Inferior parietal cortex (tissue), 1 donor: ENCODE measurements at regions not wholly inside any gene's neighbourhood (a gene's known extent, or its start where the extent isn't known, plus 50 kb on each side); places are given as distances from the start of the nearest gene placed in this dataset.
"Not testable (repeated sequence)": the region's sequence is repeated elsewhere in the genome, so short reads cannot be mapped to it uniquely, and the experiment has no call there.

Source experiments
- DNase-seq: peaks from one replicate; pipeline ENCODE4 v3.0.0-alpha.2; 2016; ENCODE audit errors: extremely low spot score

GRCh38 chr4:74544655-74545361 is 99.9 kb downstream of the AREG start:
- DNase-seq, result no peak

GRCh38 chr4:74545448-74545847 is 100.5 kb downstream of the AREG start:
- no peak for DNase-seq

DNA sequence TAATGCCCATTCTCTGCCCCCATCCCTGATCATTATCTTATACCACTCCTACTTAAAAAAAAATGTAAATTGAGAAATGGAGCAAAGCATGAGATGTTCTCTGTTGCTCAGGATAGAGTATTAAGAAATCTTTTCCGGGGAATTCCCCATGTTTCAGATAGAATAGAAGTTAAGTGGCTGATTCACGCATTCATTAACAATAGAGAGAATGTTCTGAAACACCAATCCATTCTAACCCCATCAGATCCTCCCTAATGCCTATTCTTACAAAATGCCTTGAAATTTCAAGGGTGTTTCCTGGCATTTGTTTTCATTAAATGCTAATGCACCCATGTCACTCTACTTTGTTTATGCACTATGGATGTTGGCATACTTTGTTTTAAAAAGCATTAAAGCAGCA is 101.1 kb downstream of the AREG start:
- no peak for DNase-seq

DNA sequence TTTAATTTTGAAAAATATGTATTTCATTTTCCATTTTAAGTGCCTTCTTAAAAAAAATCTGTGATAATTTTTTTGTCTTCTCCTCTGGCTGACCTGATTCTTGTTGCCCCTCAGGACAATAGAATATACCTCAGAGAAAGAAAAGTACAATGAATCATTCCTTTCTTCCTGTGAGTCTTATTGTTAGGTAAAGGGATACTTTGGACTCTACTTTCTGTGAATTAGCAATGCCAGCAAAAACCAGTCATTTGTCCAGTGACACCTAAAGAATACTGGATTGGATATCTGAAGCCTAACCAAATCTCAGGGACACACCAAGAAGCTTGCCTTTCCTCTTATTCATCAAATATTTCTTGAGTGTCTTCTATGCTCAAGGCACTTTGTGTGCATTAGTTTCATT is 102.1 kb downstream of the AREG start:
- DNase-seq, result no peak

GRCh38 chr4:74548561-74548960 is 103.6 kb downstream of the AREG start:
- no peak for DNase-seq

GRCh38 chr4:74549936-74550335 is 105.0 kb downstream of the AREG start:
- no peak for DNase-seq

DNA sequence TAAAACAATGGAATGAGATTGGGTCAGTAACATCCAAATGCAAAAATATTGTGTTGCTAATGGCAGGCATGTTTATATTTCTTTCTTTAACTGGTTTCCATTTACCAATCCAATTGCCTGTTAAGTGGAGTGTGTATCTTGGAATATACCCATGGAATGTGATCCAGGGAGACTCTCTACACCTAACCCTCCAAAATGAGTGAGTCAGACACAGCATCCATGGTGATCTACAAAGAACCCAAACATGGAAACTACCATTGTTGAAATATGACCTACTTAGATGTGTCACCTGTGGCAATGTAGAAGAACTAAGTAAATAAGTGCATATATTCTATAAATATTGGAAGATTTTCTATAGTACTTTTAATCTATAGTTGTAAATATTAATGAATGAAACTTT is 110.3 kb downstream of the AREG start:
- DNase-seq, result no peak

DNA sequence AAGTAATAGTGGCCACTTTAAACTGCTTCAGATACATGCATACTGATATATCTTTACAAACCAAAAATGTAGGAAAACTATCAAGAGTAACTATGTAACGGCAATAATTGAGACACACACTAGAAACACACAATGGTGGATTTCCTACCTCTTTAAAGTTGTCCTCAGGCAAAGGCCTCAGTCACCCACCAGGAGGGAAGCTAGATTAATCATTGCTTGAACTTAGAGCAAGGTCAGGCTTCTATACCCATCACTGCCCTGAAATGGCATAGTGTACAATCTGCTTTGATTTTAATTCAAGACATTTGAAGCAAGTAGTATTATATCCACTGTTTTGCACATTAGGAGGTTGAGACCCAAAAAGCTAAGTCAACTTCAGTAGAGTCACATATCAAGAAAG is 110.9 kb downstream of the AREG start:
- DNase-seq, result no peak

DNA sequence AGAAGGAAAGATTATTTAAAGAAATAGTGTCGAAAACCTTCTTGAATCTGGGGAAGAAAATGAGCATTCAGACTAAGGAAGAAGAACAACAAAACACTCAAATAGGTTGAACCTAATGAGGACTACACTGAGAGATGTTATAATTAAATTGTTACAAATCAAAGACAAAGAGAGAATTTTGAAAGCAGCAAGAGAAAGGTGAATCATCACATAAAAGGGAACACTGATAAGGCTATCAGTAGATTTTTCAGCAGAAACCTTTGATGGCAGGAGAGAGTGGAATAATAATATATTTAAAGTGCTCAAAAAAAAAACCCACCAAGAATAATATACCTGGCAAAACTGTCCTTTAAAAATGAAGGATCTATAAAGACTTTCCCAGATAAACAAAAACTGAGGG is 114.9 kb downstream of the AREG start:
- DNase-seq, result no peak

DNA sequence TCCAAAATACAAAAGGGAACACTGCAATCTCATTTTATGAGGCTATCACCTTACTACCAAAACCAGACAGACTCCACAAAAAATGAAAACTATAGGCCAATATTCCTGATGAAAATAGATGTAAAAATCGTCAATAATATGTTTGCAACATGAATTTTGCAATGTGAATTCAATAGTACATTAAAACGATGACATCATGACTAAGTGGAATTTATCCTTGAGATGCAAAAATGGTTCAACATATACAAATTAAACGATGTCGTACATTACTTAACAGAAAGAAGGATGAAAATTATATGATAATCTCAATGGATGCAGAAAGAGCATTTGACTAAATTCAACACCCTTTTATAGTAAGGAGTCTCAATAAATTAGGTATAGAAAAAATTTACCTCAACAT is 123.0 kb downstream of the AREG start:
- DNase-seq, result no peak

- no peak for DNase-seq
Measured at GRCh38 chr4:74570095-74570494, 125.2 kb downstream of the AREG start.

- DNase-seq, result no peak
Measured at GRCh38 chr4:74578329-74578728, 133.4 kb downstream of the AREG start.

DNA sequence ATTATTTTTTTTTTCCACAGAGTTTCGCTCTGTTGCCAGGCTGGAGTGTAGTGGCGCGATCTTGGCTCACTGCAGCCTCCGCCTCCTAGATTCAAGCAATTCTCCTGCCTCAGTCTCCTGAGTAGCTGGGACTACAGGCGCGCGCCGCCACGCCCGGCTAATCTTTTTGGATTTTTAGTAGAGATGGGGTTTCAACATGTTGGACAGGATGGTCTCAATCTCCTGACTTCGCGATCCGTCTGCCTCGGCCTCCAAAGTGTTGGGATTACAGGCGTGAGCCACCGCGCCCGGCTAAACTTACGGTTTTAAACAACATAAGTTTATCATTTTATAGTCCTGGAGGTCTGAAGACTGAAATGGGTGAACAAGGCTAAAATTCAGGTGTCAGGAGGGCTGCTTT is 133.9 kb downstream of the AREG start:
- not testable (repeated sequence) for DNase-seq

GRCh38 chr4:74583089-74583700 is 138.3 kb downstream of the AREG start:
- no peak for DNase-seq

GRCh38 chr4:74583757-74584156 is 138.8 kb downstream of the AREG start:
- no peak for DNase-seq

DNA sequence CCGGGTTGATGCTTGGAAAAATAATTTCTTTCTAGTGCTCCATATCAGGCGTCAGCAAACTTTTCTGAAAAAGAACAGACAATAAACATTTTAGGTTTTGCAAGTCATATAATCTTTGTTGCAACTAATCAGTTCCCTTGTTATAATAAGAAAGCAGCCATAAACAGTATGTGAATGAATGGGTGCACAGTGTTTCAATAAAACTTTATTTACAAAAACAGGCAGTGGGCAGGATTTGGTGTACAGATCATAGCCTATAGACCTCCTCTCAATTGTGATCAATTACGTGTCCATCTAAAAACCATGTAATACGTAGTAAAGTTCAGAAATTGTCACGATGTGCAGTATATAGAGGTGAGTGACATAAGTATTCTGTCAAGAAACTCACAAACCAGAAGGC is 143.4 kb downstream of the AREG start:
- DNase-seq, result no peak

DNA sequence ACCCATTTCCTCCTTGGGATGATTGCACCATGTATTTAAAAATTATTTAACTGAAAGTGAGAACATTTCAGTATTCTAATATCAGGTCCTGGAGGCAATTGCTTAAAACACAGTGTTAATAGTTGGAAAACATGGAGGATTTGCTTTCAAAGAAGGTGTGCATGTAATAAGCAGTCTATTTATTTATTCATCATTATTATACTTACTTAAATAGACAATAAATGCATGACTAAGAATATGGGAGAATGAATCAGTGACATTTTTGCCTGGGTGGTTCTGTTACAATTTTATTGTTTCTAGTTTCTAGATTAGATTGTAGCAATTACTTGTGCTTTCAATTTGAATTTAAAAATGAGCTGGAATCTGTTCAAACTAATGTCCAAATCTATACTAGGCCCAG is 145.5 kb downstream of the AREG start:
- no peak for DNase-seq

DNA sequence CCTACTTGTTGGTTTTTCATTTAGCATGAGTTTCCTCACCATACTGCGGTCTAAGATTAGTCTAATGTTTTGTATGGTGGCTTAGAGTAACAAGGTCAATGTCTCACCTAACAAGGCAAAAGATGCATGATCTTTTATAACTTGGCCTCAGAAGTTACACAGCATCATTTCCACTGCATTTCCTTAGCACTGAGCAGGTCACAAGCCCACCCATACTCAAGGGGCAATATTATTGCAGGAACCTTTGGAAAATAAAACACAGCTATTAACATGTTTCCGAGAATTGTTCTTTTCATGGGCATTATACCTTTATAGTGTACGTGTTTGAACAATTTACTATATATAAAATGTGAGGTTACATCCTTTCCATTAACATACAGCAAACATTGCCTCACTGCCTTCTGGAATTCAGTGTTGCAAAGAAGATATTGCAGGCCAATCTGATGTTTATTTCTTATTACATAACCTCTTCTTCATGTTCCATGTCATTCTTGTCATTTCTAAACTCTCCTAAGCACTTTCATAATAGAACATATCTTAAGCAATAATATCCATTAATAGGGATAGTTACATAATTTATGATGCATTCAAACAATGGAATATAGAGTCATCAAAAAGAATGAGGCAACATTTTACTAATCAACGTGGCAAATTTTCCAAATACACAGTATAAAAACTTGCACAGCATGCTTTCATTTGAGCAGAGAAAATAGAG is 153.8 kb downstream of the AREG start:
- DNase-seq, result no peak

DNA sequence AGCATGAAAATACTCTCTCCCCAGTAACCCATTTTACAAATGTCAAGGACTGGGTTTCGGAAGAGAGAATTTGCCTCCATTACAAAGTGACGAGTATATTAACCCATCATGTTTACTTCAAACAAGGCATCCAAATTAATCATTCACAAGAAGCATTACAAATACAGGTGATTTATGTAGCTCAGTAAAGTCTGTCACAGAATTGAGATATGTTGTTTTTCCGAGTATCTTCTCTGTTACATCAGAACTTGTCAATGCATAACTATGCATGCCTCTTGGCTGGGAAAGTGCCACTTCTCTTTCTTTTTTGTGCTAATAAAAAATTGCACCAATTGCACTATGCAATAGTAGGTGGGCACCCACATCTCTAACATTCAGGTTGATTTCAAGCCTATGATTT is 158.2 kb downstream of the AREG start:
- no peak for DNase-seq

DNA sequence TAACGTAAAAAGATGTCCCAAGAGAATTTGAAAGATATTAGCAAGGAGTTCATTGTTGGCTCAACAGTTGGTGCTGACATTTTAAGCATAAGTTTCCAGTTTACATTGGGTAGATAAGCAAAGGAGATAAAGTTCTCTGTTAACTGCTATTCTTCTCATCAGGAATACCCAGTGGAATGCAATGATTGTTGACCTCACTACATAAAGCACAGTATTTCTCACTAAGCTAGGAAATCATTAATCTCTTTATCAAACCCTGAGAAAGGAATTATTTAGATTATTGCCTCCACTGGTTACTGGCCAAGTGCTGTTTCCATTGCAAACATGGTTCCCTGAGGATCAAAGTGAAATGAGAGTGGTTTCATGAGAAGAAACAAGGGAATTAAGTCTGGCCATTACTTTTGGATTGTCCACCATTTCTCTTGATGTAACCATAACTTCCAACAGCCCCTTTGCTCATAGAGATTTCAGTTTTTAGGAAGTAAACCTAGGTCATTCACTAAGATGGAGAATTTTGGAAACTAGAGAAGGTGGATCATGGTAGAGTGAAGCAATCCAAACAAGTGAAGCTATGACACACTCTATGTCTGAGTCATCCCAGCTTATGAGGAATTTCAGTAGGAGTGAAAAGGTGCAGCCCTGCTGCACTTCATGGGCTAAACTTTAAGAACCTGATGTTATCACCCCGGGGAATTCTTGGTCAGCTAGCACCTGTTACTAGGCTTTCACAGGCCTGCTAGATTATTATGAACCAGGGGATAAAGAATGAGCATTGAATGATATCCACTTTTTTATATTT is 163.4 kb downstream of the AREG start:
- no peak for DNase-seq

- no peak for DNase-seq
Measured at GRCh38 chr4:74610491-74610890, 165.6 kb downstream of the AREG start.

- no peak for DNase-seq
Measured at GRCh38 chr4:74612837-74613236, 167.9 kb downstream of the AREG start.
